ENCODE measurements at regions not wholly inside any gene's neighbourhood (a gene's known extent, or its start where the extent isn't known, plus 50 kb on each side); places are given as distances from the start of the nearest gene placed in this dataset.

- no peak overlapping the region for H3K4me3 ChIP-seq (ENCODE audit: low read length in 3 of 3)
- no peaks in the 10 kb centered on the region for H3K4me1 ChIP-seq (ENCODE audit: control insufficient read depth in 2 of 3, insufficient read depth in 2 of 3, low read depth in 1 of 3, low read length in 3 of 3)
- H3K36me3 ChIP-seq (ENCODE audit: control insufficient read depth in 2 of 3, insufficient read depth in 3 of 3, low read length in 3 of 3), result no peaks in the 10 kb centered on the region
- no peak for TF ChIP-seq CTCF (IDR thresholded peaks at IDR 0.05; ENCODE audit: borderline replicate concordance, extremely low read depth, insufficient read depth)
- H3K9ac ChIP-seq (ENCODE audit: low read length in 3 of 3), result no peak overlapping the region
- no peak for DNase-seq
- no peaks in the 10 kb centered on the region for H3K9me3 ChIP-seq (ENCODE audit: control insufficient read depth in 2 of 3, insufficient read depth in 1 of 3, low read length in 3 of 3)
- no peak for FAIRE-seq
- intact Hi-C loops (cut with DNase I), result no loop called here
- H3K27ac ChIP-seq (ENCODE audit: low read depth in 2 of 2, low read length in 2 of 2), result no peak overlapping the region
- no peaks in the 10 kb centered on the region for H3K27me3 ChIP-seq (ENCODE audit: control insufficient read depth, insufficient read depth, low read length)
These were observed 349.3 kb downstream of the IRX1 start for GRCh38 chr5:3944930-3945329.

GRCh38 chr5:3948838-3949237 is 353.2 kb downstream of the IRX1 start:
- no peak overlapping the region for H3K4me3 ChIP-seq (ENCODE audit: low read length in 3 of 3)
- no peak for TF ChIP-seq CTCF (IDR thresholded peaks at IDR 0.05; ENCODE audit: borderline replicate concordance, extremely low read depth, insufficient read depth)
- FAIRE-seq (no peak), DNase-seq (no peak)
- no peaks in the 10 kb centered on the region for H3K27me3 ChIP-seq (ENCODE audit: control insufficient read depth, insufficient read depth, low read length)
- intact Hi-C loops (cut with DNase I), result no loop called here
- peaks cover 0 to 4% (median 0%) of the 10 kb centered on the region in 3 donors for H3K9me3 ChIP-seq (ENCODE audit: control insufficient read depth in 2 of 3, insufficient read depth in 1 of 3, low read length in 3 of 3)
- H3K9ac ChIP-seq (ENCODE audit: low read length in 3 of 3), result no peak overlapping the region
- H3K36me3 ChIP-seq (ENCODE audit: control insufficient read depth in 2 of 3, insufficient read depth in 3 of 3, low read length in 3 of 3), result no peaks in the 10 kb centered on the region
- no peaks in the 10 kb centered on the region for H3K4me1 ChIP-seq (ENCODE audit: control insufficient read depth in 2 of 3, insufficient read depth in 2 of 3, low read depth in 1 of 3, low read length in 3 of 3)
- no peak overlapping the region for H3K27ac ChIP-seq (ENCODE audit: low read depth in 2 of 2, low read length in 2 of 2)

- no peak overlapping the region for H3K27ac ChIP-seq (ENCODE audit: low read depth in 2 of 2, low read length in 2 of 2)
- peaks cover 0 to 4% (median 0%) of the 10 kb centered on the region in 3 donors for H3K4me1 ChIP-seq (ENCODE audit: control insufficient read depth in 2 of 3, insufficient read depth in 2 of 3, low read depth in 1 of 3, low read length in 3 of 3)
- H3K27me3 ChIP-seq (ENCODE audit: control insufficient read depth, insufficient read depth, low read length), result no peaks in the 10 kb centered on the region
- no peak for DNase-seq
- H3K4me3 ChIP-seq (ENCODE audit: low read length in 3 of 3), result no peak overlapping the region
- no peak for FAIRE-seq
- peaks cover 0 to 4% (median 0%) of the 10 kb centered on the region in 3 donors for H3K9me3 ChIP-seq (ENCODE audit: control insufficient read depth in 2 of 3, insufficient read depth in 1 of 3, low read length in 3 of 3)
- H3K36me3 ChIP-seq (ENCODE audit: control insufficient read depth in 2 of 3, insufficient read depth in 3 of 3, low read length in 3 of 3), result no peaks in the 10 kb centered on the region
- no peak overlapping the region for H3K9ac ChIP-seq (ENCODE audit: low read length in 3 of 3)
- no peak for TF ChIP-seq CTCF (IDR thresholded peaks at IDR 0.05; ENCODE audit: borderline replicate concordance, extremely low read depth, insufficient read depth)
- intact Hi-C loops (cut with DNase I), result no loop called here
These were observed 358.6 kb downstream of the IRX1 start for GRCh38 chr5:3954199-3954598.

GRCh38 chr5:3954633-3955032 is 359.0 kb downstream of the IRX1 start:
- no peak overlapping the region for H3K27ac ChIP-seq (ENCODE audit: low read depth in 2 of 2, low read length in 2 of 2)
- no peak for FAIRE-seq
- no peaks in the 10 kb centered on the region for H3K36me3 ChIP-seq (ENCODE audit: control insufficient read depth in 2 of 3, insufficient read depth in 3 of 3, low read length in 3 of 3)
- H3K27me3 ChIP-seq (ENCODE audit: control insufficient read depth, insufficient read depth, low read length), result no peaks in the 10 kb centered on the region
- H3K4me3 ChIP-seq (ENCODE audit: low read length in 3 of 3), result no peak overlapping the region
- no peak for DNase-seq
- intact Hi-C loops (cut with DNase I), result no loop called here
- no peak for TF ChIP-seq CTCF (IDR thresholded peaks at IDR 0.05; ENCODE audit: borderline replicate concordance, extremely low read depth, insufficient read depth)
- peaks cover 0 to 4% (median 0%) of the 10 kb centered on the region in 3 donors for H3K4me1 ChIP-seq (ENCODE audit: control insufficient read depth in 2 of 3, insufficient read depth in 2 of 3, low read depth in 1 of 3, low read length in 3 of 3)
- H3K9ac ChIP-seq (ENCODE audit: low read length in 3 of 3), result no peak overlapping the region
- H3K9me3 ChIP-seq (ENCODE audit: control insufficient read depth in 2 of 3, insufficient read depth in 1 of 3, low read length in 3 of 3), result peaks cover 0 to 4% (median 0%) of the 10 kb centered on the region in 3 donors

Data from kidney (tissue), 13 donors.